Body of pancreas (tissue), 4 donors: ENCODE measurements at regions not wholly inside any gene's neighbourhood (a gene's known extent, or its start where the extent isn't known, plus 50 kb on each side); places are given as distances from the start of the nearest gene placed in this dataset.

Source experiments
- ATAC-seq: fragments of 150-250 bp; one replicate; pipeline ENCODE4 v1.9.1; 2016
- DNase-seq, 4 donors: peaks; one replicate each; pipeline ENCODE4 v3.0.0-alpha.2; 2019
- H3K27ac ChIP-seq, 4 donors: fragments of 200-600 bp; sonication (generic); 1 replicate in 3 of 4; 2 replicates in 1 of 4; pipeline versions ENCODE4 v1.5.1 to v1.6.1; 2016 to 2019; ENCODE audit warnings: mild to moderate bottlenecking in 1 of 4, mixed read lengths in 1 of 4, moderate library complexity in 1 of 4
- H3K27me3 ChIP-seq, 2 donors: fragments of 200-600 bp; sonication (generic); one replicate each; pipeline ENCODE4 v1.6.0; 2016; ENCODE audit warnings: mild to moderate bottlenecking in 1 of 2
- H3K36me3 ChIP-seq, 2 donors: fragments of 200-600 bp; sonication (generic); replicated peaks in 1 of 2; 2 replicates each; pipeline ENCODE4 v1.5.1; 2016; ENCODE audit warnings: low read depth in 2 of 2; ENCODE audit not compliant: insufficient read depth in 1 of 2
- H3K4me1 ChIP-seq: fragments of 200-600 bp; sonication (generic); one replicate; pipeline ENCODE4 v1.6.0; 2016
- H3K4me3 ChIP-seq, 2 donors: fragments of 200-600 bp; sonication (generic); 1 replicate in 1 of 2; 2 replicates in 1 of 2; pipeline ENCODE4 v1.5.1; 2016 to 2019
- H3K9me3 ChIP-seq, 3 donors: fragments of 200-600 bp; sonication (generic); 1 replicate in 2 of 3; 2 replicates in 1 of 3; pipeline ENCODE4 v1.5.1; 2016
- POLR2A ChIP-seq, 3 donors: fragments of 450-650 bp; IDR thresholded peaks; one replicate each; pipeline ENCODE4 v1.6.1; 2016; ENCODE audit warnings: antibody characterized with exemption in 3 of 3, mild to moderate bottlenecking in 2 of 3
- WGBS, 2 donors: methylation state at CpG; one replicate each; pipeline ENCODE4 v1.1.5; 2017; 5-methylcytosine and 5-hydroxymethylcytosine counted together
- intact Hi-C: fragments of 100-400 bp; cut with DNase I; formaldehyde crosslinking; loops from one replicate; pipeline ENCODE4 v1.15.1; 2023
- TF ChIP-seq, protein P1 (sequence below), 7 experiments: fragments of 450-650 bp in 4 of 7; fragments of 200-600 bp in 3 of 7; sonication (generic) in 3 of 7; IDR thresholded peaks; one replicate each; pipeline ENCODE4 v1.5.1; 2016 to 2019; ENCODE audit warnings: antibody characterized with exemption in 7 of 7

DNA sequence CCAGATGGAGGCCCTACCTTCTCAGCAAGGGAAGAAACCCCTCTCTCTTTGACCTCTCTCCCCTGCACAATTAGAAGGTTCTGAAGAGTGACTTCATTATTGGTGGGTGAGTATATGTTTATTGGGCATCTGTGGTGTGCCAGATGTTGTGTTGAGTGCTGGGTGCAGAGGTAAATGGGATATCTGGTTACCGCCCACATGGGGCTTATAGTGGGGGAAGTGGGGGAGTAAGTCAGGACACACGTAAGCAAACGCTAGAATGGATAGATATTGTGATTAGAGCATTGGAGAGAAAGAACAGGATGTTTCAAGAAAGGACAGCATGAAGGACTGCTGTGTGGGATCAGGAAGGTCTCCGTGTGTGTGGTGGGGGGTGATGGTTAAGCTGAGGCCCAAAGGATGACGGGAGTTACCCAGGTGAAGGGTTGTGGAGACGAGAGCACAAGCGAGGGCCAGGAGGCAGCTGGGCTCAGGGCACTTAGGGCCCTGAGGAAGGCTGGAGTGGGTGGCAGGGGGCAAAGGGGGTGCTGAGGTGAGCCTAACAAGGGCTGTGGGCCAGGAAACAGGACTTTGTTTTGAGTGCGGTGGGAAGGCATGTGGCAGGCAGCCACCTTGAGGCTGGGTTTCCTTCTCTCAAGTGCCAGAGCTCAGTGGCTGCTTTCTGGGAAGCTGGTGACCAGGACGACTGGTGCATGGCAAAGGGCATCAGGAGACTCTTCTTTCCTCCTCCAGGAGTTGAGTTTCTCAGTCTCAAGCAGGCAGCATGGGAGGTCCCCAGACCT, 299.9 kb downstream of the RPS24 start:
- Histone ChIP-seq H3K27me3 (no peaks in the 10 kb centered on the region), H3K27ac (no peak overlapping the region), H3K36me3 (no peaks in the 10 kb centered on the region), H3K9me3 (no peaks in the 10 kb centered on the region), H3K4me3 (no peak overlapping the region), H3K4me1 (peaks cover 6% of the 10 kb centered on the region)
- intact Hi-C loops: no loop called here
- WGBS, 2 donors: 88 to 89% methylated on average over 9 of the region's 9 CpGs
- ATAC-seq: no peak
- TF ChIP-seq, protein P1, sequence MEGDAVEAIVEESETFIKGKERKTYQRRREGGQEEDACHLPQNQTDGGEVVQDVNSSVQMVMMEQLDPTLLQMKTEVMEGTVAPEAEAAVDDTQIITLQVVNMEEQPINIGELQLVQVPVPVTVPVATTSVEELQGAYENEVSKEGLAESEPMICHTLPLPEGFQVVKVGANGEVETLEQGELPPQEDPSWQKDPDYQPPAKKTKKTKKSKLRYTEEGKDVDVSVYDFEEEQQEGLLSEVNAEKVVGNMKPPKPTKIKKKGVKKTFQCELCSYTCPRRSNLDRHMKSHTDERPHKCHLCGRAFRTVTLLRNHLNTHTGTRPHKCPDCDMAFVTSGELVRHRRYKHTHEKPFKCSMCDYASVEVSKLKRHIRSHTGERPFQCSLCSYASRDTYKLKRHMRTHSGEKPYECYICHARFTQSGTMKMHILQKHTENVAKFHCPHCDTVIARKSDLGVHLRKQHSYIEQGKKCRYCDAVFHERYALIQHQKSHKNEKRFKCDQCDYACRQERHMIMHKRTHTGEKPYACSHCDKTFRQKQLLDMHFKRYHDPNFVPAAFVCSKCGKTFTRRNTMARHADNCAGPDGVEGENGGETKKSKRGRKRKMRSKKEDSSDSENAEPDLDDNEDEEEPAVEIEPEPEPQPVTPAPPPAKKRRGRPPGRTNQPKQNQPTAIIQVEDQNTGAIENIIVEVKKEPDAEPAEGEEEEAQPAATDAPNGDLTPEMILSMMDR (IDR thresholded peaks at IDR 0.05): no peak
- TF ChIP-seq POLR2A (IDR thresholded peaks at IDR 0.05): no peak
- DNase-seq: peak in 1 of 4 donors; percentile 6

DNA sequence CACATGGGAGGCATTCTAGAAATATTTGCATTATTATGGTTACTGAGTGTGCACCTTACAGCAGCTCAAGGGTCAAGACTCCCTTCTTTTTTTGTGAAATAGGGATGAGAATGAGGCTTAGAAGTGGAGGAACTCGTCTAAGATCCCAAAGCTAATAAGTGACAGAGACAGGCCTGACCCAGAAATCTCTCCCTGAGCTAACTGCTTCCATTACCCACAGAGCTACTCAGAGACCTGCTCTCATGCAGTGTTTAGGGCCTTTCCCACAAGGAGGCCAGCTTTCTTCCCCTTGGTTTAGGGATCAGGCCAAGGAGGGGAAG, 301.7 kb downstream of the RPS24 start:
- no peak for ATAC-seq
- Histone ChIP-seq H3K4me1 (peaks cover 6% of the 10 kb centered on the region), H3K27ac (no peak overlapping the region), H3K36me3 (no peaks in the 10 kb centered on the region), H3K9me3 (no peaks in the 10 kb centered on the region), H3K4me3 (no peak overlapping the region), H3K27me3 (no peaks in the 10 kb centered on the region)
- WGBS, 2 donors: 31 to 74% methylated on average over 1 of the region's 1 CpG
- intact Hi-C loops: no loop called here
- DNase-seq: no peak
- TF ChIP-seq POLR2A (IDR thresholded peaks at IDR 0.05): no peak
- TF ChIP-seq, protein P1 (IDR thresholded peaks at IDR 0.05): no peak

DNA sequence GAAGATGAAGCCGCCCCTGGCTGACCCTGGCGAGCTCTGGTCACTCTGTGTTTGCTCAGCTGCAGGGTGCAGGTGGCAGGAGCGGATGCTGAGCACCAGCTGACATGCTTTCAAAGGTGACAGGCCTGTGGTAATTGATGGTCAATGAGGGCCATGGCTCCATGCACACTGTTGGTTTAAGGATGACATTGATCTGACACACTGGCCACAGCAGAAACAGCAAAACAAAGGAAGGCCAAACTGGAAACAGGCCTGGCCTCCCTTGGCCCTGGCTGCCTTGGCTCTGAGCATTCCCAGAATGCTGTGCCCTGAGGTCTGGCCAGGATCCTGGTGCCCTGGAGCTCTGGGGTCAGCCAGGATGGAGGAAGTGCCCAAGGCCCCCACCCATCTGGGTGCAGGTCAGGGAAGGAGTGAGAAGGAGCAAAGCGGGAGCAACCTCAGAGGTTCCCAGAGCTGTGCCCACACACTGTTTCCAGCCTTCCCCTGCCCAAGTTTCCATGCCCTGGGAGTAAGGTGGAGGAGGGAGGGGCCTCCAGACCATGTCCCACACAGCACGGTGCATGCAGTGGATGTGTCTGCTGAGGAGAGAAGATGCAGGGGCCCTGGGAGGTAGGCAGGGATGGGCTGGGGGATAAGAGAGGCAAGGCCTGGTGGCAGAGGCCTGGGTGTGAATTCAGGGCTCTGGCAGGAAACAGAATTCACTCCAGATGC, 302.2 kb downstream of the RPS24 start:
- TF ChIP-seq, protein P1 (IDR thresholded peaks at IDR 0.05): no peak
- no peak for TF ChIP-seq POLR2A (IDR thresholded peaks at IDR 0.05)
- Histone ChIP-seq H3K27ac (no peak overlapping the region), H3K36me3 (no peaks in the 10 kb centered on the region), H3K4me1 (peaks cover 6% of the 10 kb centered on the region), H3K27me3 (no peaks in the 10 kb centered on the region), H3K9me3 (no peaks in the 10 kb centered on the region), H3K4me3 (no peak overlapping the region)
- DNase-seq: peak; percentile 10 to 25 (median 16)
- WGBS, 2 donors: 58 to 65% methylated on average over 2 to 5 of the region's 5 CpGs
- ATAC-seq: peak; percentile 34
- intact Hi-C loops: no loop called here

DNA sequence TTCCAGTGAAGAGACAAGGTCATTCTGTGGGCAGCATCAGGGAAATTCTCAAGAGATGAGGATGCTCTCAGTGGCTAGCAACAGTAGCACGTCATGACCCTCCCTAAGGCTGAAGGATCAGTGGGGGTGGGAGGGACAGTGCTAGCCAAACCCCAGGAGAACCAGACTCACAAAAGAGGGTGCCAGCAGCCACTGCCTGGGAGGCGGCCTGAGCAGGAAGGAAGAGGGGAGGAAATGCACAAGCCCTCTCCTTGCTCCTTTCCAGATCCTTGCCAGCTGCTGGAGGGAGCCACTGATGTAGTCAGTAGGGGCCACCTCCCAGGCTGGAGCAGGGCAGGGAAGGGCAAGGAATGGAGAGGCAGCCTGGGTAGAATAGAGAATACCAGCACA, 302.7 kb downstream of the RPS24 start:
- H3K27ac ChIP-seq: no peak overlapping the region
- peaks cover 6% of the 10 kb centered on the region for H3K4me1 ChIP-seq
- no peak overlapping the region for H3K4me3 ChIP-seq
- no peaks in the 10 kb centered on the region for H3K27me3 ChIP-seq
- DNase-seq (peak in 2 of 4 donors; percentile 5 to 7), ATAC-seq (peak; percentile 35)
- TF ChIP-seq, protein P1 (IDR thresholded peaks at IDR 0.05): no peak
- intact Hi-C loops: no loop called here
- no peaks in the 10 kb centered on the region for H3K36me3 ChIP-seq
- 69 to 89% methylated on average over 2 of the region's 2 CpGs for WGBS, 2 donors
- H3K9me3 ChIP-seq: no peaks in the 10 kb centered on the region
